Upper lobe of left lung (tissue), 6 donors: ENCODE measurements at regions not wholly inside any gene's neighbourhood (a gene's known extent, or its start where the extent isn't known, plus 50 kb on each side); places are given as distances from the start of the nearest gene placed in this dataset.

Source experiments
- ATAC-seq, 2 donors: fragments of 200-7000 bp; cut with Tn5 transposase; one replicate each; pipeline ENCODE4 v1.9.1; 2022; ENCODE audit warnings: mild to moderate bottlenecking in 2 of 2, moderate library complexity in 2 of 2; ENCODE audit not compliant: low FRiP score in 2 of 2
- DNase-seq, 2 donors: peaks; one replicate each; pipeline ENCODE4 v3.0.0-alpha.2; 2019 to 2020
- H3K27ac ChIP-seq, 4 donors: fragments of 200-600 bp; sonication (generic); one replicate each; pipeline ENCODE4 v1.5.1; 2016 to 2019
- H3K27me3 ChIP-seq, 4 donors: fragments of 200-600 bp; sonication (generic); one replicate each; pipeline ENCODE4 v1.5.1; 2017 to 2019
- H3K36me3 ChIP-seq, 4 donors: fragments of 200-600 bp; sonication (generic); one replicate each; pipeline ENCODE4 v1.5.1; 2016 to 2019
- H3K4me1 ChIP-seq, 4 donors: fragments of 200-600 bp; sonication (generic); one replicate each; pipeline ENCODE4 v1.5.1; 2018 to 2019
- H3K4me3 ChIP-seq, 4 donors: fragments of 200-600 bp; sonication (generic); one replicate each; pipeline ENCODE4 v1.5.1; 2017 to 2019; ENCODE audit warnings: mild to moderate bottlenecking in 2 of 4, moderate library complexity in 1 of 4
- H3K9me3 ChIP-seq, 4 donors: fragments of 200-600 bp; sonication (generic); one replicate each; pipeline ENCODE4 v1.5.1; 2018 to 2019
- EP300 ChIP-seq, 4 donors: sonication (generic); formaldehyde crosslinking; IDR thresholded peaks; one replicate each; pipeline ENCODE4 v1.5.1; 2017; ENCODE audit warnings: antibody characterized with exemption in 4 of 4, control low read depth in 2 of 4
- POLR2A ChIP-seq, 4 donors: fragments of 450-650 bp; IDR thresholded peaks; one replicate each; pipeline ENCODE4 v1.5.1; 2016 to 2017; ENCODE audit warnings: antibody characterized with exemption in 4 of 4, mild to moderate bottlenecking in 2 of 4
- POLR2AphosphoS5 ChIP-seq, 2 donors: sonication (generic); formaldehyde crosslinking; IDR thresholded peaks; one replicate each; pipeline ENCODE4 v1.5.1; 2017; ENCODE audit warnings: antibody characterized with exemption in 2 of 2
- WGBS, 2 donors: methylation state at CpG; one replicate each; pipeline ENCODE4 v1.1.5; 2017 to 2018; 5-methylcytosine and 5-hydroxymethylcytosine counted together
- TF ChIP-seq, protein P1 (sequence below), 6 experiments: fragments of 450-650 bp in 4 of 6; fragments of 200-600 bp in 2 of 6; sonication (generic) in 2 of 6; IDR thresholded peaks; one replicate each; pipeline ENCODE4 v1.5.1; 2016 to 2019; ENCODE audit warnings: antibody characterized with exemption in 6 of 6
- donor health status: DM: no; HTN: no; CAD: no; lungs with moderate emphysema.
- donor health status: DM: no; HTN: yes; CAD: no; lungs with severe emphysema.

DNA sequence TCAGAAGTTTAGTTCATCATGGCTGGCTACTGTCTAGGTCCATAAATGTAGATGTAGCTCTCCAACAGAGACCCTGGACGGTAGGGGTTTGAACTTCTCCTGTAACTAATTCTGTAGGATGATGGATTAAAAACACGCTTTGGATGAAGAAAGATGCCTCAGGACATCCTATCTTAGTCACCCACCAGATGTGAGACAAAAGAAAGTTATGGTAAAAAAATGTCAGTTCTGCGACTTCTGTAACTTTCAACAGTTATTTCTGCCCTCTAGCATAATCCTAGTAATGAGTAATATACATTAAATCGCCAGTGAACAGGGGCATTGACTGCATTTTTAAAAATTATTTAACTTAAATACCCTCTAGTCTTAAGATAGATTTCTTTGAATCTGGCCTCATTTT is 210.1 kb upstream of the LRATD1 start:
- DNase-seq (no peak), ATAC-seq (no peak)
- Histone ChIP-seq H3K36me3 (no peaks in the 10 kb centered on the region), H3K4me3 (no peak overlapping the region), H3K27ac (no peak overlapping the region), H3K4me1 (no peaks in the 10 kb centered on the region), H3K27me3 (no peaks in the 10 kb centered on the region), H3K9me3 (no peaks in the 10 kb centered on the region)
- 86 to 92% methylated on average over 4 of the region's 4 CpGs for WGBS, 2 donors
- TF ChIP-seq EP300 (IDR thresholded peaks at IDR 0.05) (no peak), POLR2AphosphoS5 (IDR thresholded peaks at IDR 0.05) (no peak), POLR2A (IDR thresholded peaks at IDR 0.05) (no peak)
- TF ChIP-seq, protein P1, sequence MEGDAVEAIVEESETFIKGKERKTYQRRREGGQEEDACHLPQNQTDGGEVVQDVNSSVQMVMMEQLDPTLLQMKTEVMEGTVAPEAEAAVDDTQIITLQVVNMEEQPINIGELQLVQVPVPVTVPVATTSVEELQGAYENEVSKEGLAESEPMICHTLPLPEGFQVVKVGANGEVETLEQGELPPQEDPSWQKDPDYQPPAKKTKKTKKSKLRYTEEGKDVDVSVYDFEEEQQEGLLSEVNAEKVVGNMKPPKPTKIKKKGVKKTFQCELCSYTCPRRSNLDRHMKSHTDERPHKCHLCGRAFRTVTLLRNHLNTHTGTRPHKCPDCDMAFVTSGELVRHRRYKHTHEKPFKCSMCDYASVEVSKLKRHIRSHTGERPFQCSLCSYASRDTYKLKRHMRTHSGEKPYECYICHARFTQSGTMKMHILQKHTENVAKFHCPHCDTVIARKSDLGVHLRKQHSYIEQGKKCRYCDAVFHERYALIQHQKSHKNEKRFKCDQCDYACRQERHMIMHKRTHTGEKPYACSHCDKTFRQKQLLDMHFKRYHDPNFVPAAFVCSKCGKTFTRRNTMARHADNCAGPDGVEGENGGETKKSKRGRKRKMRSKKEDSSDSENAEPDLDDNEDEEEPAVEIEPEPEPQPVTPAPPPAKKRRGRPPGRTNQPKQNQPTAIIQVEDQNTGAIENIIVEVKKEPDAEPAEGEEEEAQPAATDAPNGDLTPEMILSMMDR (IDR thresholded peaks at IDR 0.05): no peak

DNA sequence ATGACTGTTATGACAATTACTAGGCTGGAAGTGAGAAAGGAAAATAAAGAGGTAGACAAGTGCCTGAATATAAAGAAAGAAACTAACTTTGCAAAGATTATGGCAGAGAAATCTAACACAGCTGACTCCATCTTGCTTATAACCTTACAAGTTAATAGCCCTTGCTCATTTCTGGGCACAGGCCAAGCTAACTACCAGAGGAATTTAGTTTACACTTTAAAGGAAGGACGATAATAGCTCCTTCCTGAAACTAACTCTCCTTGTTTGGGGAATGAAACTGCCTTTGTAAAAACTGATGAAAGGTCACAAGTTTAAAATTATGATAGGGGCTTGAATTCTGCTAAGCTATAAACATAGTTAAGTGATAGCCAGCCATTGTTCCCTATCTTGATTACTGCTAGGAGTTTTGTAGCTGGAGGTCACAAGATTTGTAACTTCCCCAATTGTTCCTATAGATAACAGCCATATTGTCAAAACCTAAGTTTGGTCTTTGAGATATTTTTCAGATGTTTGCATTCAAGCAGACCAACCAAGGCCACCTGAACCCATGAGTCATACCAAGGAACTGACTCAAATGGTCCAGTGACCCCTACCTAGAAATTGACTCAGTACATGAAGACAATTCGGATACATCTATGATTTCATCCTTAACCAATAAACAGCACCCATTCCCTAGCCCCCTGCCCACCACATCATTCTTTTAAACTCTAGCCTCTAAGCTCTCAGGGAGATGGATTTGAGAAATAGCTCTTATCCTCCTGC is 209.2 kb upstream of the LRATD1 start:
- Histone ChIP-seq H3K36me3 (no peaks in the 10 kb centered on the region), H3K9me3 (no peaks in the 10 kb centered on the region), H3K4me1 (no peaks in the 10 kb centered on the region), H3K27ac (no peak overlapping the region), H3K4me3 (no peak overlapping the region), H3K27me3 (no peaks in the 10 kb centered on the region)
- DNase-seq (no peak), ATAC-seq (no peak)
- TF ChIP-seq, protein P1 (IDR thresholded peaks at IDR 0.05): no peak
- TF ChIP-seq EP300 (IDR thresholded peaks at IDR 0.05): no peak
- TF ChIP-seq POLR2A (IDR thresholded peaks at IDR 0.05): no peak
- WGBS, 2 donors: 45 to 58% methylated on average over 2 of the region's 2 CpGs

DNA sequence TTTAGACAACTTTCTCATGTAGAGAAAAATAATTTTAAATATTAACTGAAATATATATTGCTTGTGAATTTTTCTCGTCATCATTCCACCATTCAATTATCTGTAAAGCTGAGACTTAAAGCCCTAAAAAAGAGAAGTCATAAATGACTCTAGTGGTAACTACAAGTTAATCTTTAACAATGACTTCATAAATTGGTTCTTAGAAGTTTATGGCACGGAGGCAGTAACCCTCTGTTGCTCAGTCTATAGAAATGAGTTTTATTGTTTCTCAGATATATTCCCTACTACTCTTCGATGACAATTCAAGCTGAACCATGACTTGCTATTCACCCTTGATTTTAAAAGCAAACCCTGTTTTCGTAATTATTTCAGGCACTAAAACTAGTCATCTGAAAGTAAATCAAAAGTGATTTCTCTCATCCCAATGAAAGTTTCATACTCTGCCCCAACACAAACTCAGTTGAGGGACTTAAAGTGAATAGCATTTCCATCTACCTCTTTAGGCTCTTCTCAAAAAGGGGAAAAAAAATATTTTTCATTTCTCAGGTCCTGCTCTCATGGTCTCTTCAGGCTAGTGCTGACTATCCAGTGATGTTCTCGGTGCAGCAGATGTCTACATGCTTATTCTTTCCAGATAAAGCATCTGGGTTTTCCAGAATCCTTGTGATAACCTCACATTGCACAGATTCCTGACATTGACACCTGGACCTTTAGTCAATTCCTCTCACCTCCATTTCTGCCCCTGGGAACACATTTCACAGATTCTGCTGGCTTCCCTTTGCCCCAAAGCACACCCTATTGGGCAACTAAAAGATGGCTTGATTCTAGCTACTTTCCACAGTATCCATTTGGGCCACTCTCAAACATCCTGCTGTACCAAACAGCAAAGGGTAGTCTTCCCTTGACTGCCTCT is 207.8 kb upstream of the LRATD1 start:
- no peak for ATAC-seq
- Histone ChIP-seq H3K36me3 (no peaks in the 10 kb centered on the region), H3K9me3 (no peaks in the 10 kb centered on the region), H3K4me3 (no peak overlapping the region), H3K4me1 (no peaks in the 10 kb centered on the region), H3K27ac (no peak overlapping the region), H3K27me3 (no peaks in the 10 kb centered on the region)
- WGBS, 2 donors: 74 to 82% methylated on average over 5 of the region's 5 CpGs
- TF ChIP-seq, protein P1 (IDR thresholded peaks at IDR 0.05): no peak
- TF ChIP-seq EP300 (IDR thresholded peaks at IDR 0.05): no peak
- no peak for TF ChIP-seq POLR2A (IDR thresholded peaks at IDR 0.05)
- TF ChIP-seq POLR2AphosphoS5 (IDR thresholded peaks at IDR 0.05): no peak
- no peak for DNase-seq

DNA sequence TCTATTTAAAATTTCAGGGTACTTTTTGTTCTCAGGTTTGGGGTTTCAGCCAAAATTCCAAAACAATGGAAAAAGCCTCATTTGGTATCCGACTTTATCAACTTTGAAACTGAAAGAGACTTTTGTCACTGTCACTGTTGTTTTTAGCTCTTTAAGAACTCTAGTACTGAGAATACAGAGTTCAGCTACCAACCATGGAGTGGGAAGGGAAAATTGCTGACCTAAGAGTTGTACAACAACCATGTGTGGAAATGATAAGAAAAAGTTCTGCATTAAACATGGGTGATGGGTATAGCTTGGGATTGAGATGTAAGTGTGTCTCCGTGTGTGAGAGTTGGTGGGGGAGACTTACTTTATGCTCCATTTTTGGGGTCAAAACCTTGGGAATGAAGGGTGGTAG is 206.6 kb upstream of the LRATD1 start:
- WGBS, 2 donors: 76 to 81% methylated on average over 2 of the region's 2 CpGs
- Histone ChIP-seq H3K4me1 (no peaks in the 10 kb centered on the region), H3K36me3 (no peaks in the 10 kb centered on the region), H3K4me3 (no peak overlapping the region), H3K27ac (no peak overlapping the region), H3K9me3 (no peaks in the 10 kb centered on the region), H3K27me3 (no peaks in the 10 kb centered on the region)
- DNase-seq (no peak), ATAC-seq (no peak)
- TF ChIP-seq POLR2AphosphoS5 (IDR thresholded peaks at IDR 0.05) (no peak), EP300 (IDR thresholded peaks at IDR 0.05) (no peak), POLR2A (IDR thresholded peaks at IDR 0.05) (no peak)
- TF ChIP-seq, protein P1 (IDR thresholded peaks at IDR 0.05): no peak
